Fibroblast of lung (primary cell): ENCODE measurements at regions not wholly inside any gene's neighbourhood (a gene's known extent, or its start where the extent isn't known, plus 50 kb on each side); places are given as distances from the start of the nearest gene placed in this dataset.

Experiments used
- DNase-seq, 2 donors: peaks; one replicate each; pipeline versions ENCODE4 v3.0.0 to v3.0.0-alpha.2; 2010; ENCODE audit warnings: low read depth in 2 of 2
- H2AFZ ChIP-seq: 2 replicates; pipeline ENCODE4 v1.5.1; 2012; ENCODE audit warnings: low read length, control low read depth, inconsistent platforms
- H3K27ac ChIP-seq: 2 replicates; pipeline ENCODE4 v1.5.1; 2011; ENCODE audit warnings: low read length, control low read depth; ENCODE audit not compliant: insufficient read depth
- H3K27me3 ChIP-seq: 2 replicates; pipeline ENCODE4 v1.5.1; 2011; ENCODE audit warnings: mild to moderate bottlenecking, low read length; ENCODE audit not compliant: control insufficient read depth, insufficient read depth
- H3K36me3 ChIP-seq: 2 replicates; pipeline ENCODE4 v1.5.1; 2011; ENCODE audit warnings: low read length; ENCODE audit not compliant: control insufficient read depth, insufficient read depth
- H3K4me1 ChIP-seq: 2 replicates; pipeline ENCODE4 v1.5.1; 2011; ENCODE audit warnings: low read length; ENCODE audit not compliant: control insufficient read depth, insufficient read depth; ENCODE audit errors: extremely low read depth
- H3K4me2 ChIP-seq: 2 replicates; pipeline ENCODE4 v1.5.1; 2011; ENCODE audit warnings: low read length, control low read depth; ENCODE audit not compliant: insufficient read depth; ENCODE audit errors: extremely low read depth
- H3K4me3 ChIP-seq, 4 experiments: fragments of 200-600 bp in 1 of 4; sonication (generic) in 1 of 4; replicated peaks in 1 of 4; 2 replicates each; pipeline ENCODE4 v1.5.1; 2011 to 2016; ENCODE audit warnings: low read length in 4 of 4, low read depth in 3 of 4, mild to moderate bottlenecking in 3 of 4, control low read depth in 2 of 4, inconsistent platforms in 1 of 4, mixed read lengths in 1 of 4; ENCODE audit not compliant: insufficient read depth in 1 of 4; ENCODE audit errors: control extremely low read depth in 1 of 4
- H3K79me2 ChIP-seq: 2 replicates; pipeline ENCODE4 v1.5.1; 2012; ENCODE audit warnings: mild to moderate bottlenecking, low read length, inconsistent platforms; ENCODE audit not compliant: control insufficient read depth, insufficient read depth
- H3K9ac ChIP-seq: 2 replicates; pipeline ENCODE4 v1.5.1; 2011; ENCODE audit warnings: mild to moderate bottlenecking, low read length, control low read depth; ENCODE audit not compliant: insufficient read depth
- H3K9me3 ChIP-seq: 2 replicates; pipeline ENCODE4 v1.5.1; 2012; ENCODE audit warnings: low read depth, low read length; ENCODE audit not compliant: control insufficient read depth, insufficient read depth
- H4K20me1 ChIP-seq: 2 replicates; pipeline ENCODE4 v1.5.1; 2011; ENCODE audit warnings: low read length; ENCODE audit not compliant: control insufficient read depth, insufficient read depth; ENCODE audit errors: extremely low read depth
- CTCF ChIP-seq, 2 donors: IDR thresholded peaks in 1 of 2; conservative IDR thresholded peaks in 1 of 2; 1 replicate in 1 of 2; 2 replicates in 1 of 2; pipeline ENCODE4 v1.5.1; 2011 to 2012; ENCODE audit warnings: low read length in 2 of 2, control low read depth in 1 of 2, inconsistent platforms in 1 of 2, low read depth in 1 of 2, mild to moderate bottlenecking in 1 of 2
- EZH2 ChIP-seq: IDR thresholded peaks from 2 replicates; pipeline ENCODE4 v1.5.1; 2012; ENCODE audit warnings: low read length, control low read depth, mild to moderate bottlenecking; ENCODE audit errors: missing control alignments

GRCh38 chr4:38591617-38592337, 72.2 kb upstream of the KLF3 start:
- Histone ChIP-seq H3K4me2 (no peak overlapping the region), H3K27me3 (peaks cover 3% of the 10 kb centered on the region), H2AFZ (no peak overlapping the region), H3K79me2 (no peaks in the 10 kb centered on the region), H3K27ac (no peak overlapping the region), H3K36me3 (no peaks in the 10 kb centered on the region), H3K9me3 (no peaks in the 10 kb centered on the region), H3K4me1 (no peaks in the 10 kb centered on the region), H3K4me3 (no peak overlapping the region), H4K20me1 (no peaks in the 10 kb centered on the region), H3K9ac (no peak overlapping the region)
- no peak for TF ChIP-seq EZH2
- TF ChIP-seq CTCF (conservative IDR thresholded peaks at IDR 0.05 in 1 of 2, IDR thresholded peaks at IDR 0.05 in 1 of 2; ENCODE audit: low read depth in 1 of 2, low read length in 2 of 2), result no peak
- peak in 1 of 2 donors; percentile 18 for DNase-seq

- H3K27me3 ChIP-seq, result no peaks in the 10 kb centered on the region
- H3K36me3 ChIP-seq, result no peaks in the 10 kb centered on the region
- H2AFZ ChIP-seq, result no peak overlapping the region
- no peak overlapping the region for H3K4me2 ChIP-seq
- no peak overlapping the region for H3K27ac ChIP-seq
- H3K4me1 ChIP-seq, result no peaks in the 10 kb centered on the region
- H3K9me3 ChIP-seq, result no peaks in the 10 kb centered on the region
- H4K20me1 ChIP-seq, result no peaks in the 10 kb centered on the region
- H3K79me2 ChIP-seq, result no peaks in the 10 kb centered on the region
- no peak overlapping the region for H3K4me3 ChIP-seq
- TF ChIP-seq CTCF (conservative IDR thresholded peaks at IDR 0.05 in 1 of 2, IDR thresholded peaks at IDR 0.05 in 1 of 2; ENCODE audit: low read depth in 1 of 2, low read length in 2 of 2) (no peak), EZH2 (no peak)
- no peak for DNase-seq
- H3K9ac ChIP-seq, result no peak overlapping the region
Observed at GRCh38 chr4:38598489-38598888, 65.5 kb upstream of the KLF3 start.

GRCh38 chr4:38600575-38600974, 63.4 kb upstream of the KLF3 start:
- Histone ChIP-seq H3K27ac (no peak overlapping the region), H3K36me3 (no peaks in the 10 kb centered on the region), H3K9ac (no peak overlapping the region), H3K9me3 (no peaks in the 10 kb centered on the region), H3K4me2 (no peak overlapping the region), H3K4me1 (no peaks in the 10 kb centered on the region), H3K79me2 (no peaks in the 10 kb centered on the region), H3K4me3 (no peak overlapping the region), H4K20me1 (no peaks in the 10 kb centered on the region), H3K27me3 (no peaks in the 10 kb centered on the region), H2AFZ (no peak overlapping the region)
- TF ChIP-seq CTCF (conservative IDR thresholded peaks at IDR 0.05 in 1 of 2, IDR thresholded peaks at IDR 0.05 in 1 of 2; ENCODE audit: low read depth in 1 of 2, low read length in 2 of 2) (no peak), EZH2 (no peak)
- DNase-seq, result no peak
